Sigmoid colon (tissue), 6 donors: ENCODE measurements at regions not wholly inside any gene's neighbourhood (a gene's known extent, or its start where the extent isn't known, plus 50 kb on each side); places are given as distances from the start of the nearest gene placed in this dataset.

ENCODE experiments used
- DNase-seq: peaks from one replicate; pipeline ENCODE4 v3.0.0-alpha.2; 2019
- H3K27ac ChIP-seq, 4 donors: fragments of 200-600 bp; sonication (generic); one replicate each; pipeline ENCODE4 v1.5.1; 2016 to 2019; ENCODE audit warnings: mild to moderate bottlenecking in 1 of 4
- H3K27me3 ChIP-seq, 3 donors: fragments of 200-600 bp; sonication (generic); one replicate each; pipeline ENCODE4 v1.5.1; 2019; ENCODE audit warnings: mild to moderate bottlenecking in 1 of 3
- H3K36me3 ChIP-seq, 4 donors: fragments of 200-600 bp; sonication (generic); one replicate each; pipeline ENCODE4 v1.5.1; 2016 to 2019
- H3K4me1 ChIP-seq, 4 donors: fragments of 200-600 bp; sonication (generic); one replicate each; pipeline ENCODE4 v1.5.1; 2017 to 2019
- H3K4me3 ChIP-seq, 4 donors: fragments of 200-600 bp; sonication (generic); one replicate each; pipeline ENCODE4 v1.5.1; 2017 to 2019; ENCODE audit warnings: mild to moderate bottlenecking in 2 of 4, moderate library complexity in 1 of 4
- H3K9me3 ChIP-seq, 4 donors: fragments of 200-600 bp in 3 of 4; sonication (generic) in 3 of 4; one replicate each; pipeline versions ENCODE4 v1.5.1 to v1.6.1; 2013 to 2019
- CTCF ChIP-seq, 4 experiments: fragments of 450-650 bp in 3 of 4; fragments of 200-600 bp in 1 of 4; IDR thresholded peaks; one replicate each; pipeline ENCODE4 v1.5.1; 2016 to 2019; ENCODE audit warnings: antibody characterized with exemption in 4 of 4, mild to moderate bottlenecking in 3 of 4, moderate library complexity in 2 of 4
- EP300 ChIP-seq, 4 donors: sonication (generic); formaldehyde crosslinking; IDR thresholded peaks; one replicate each; pipeline ENCODE4 v1.6.1; 2017; ENCODE audit warnings: antibody characterized with exemption in 4 of 4
- POLR2A ChIP-seq, 2 donors: fragments of 450-650 bp; IDR thresholded peaks; one replicate each; pipeline ENCODE4 v1.6.1; 2016; ENCODE audit warnings: antibody characterized with exemption in 2 of 2, mild to moderate bottlenecking in 2 of 2, moderate library complexity in 2 of 2
- POLR2AphosphoS5 ChIP-seq, 4 donors: sonication (generic); formaldehyde crosslinking; IDR thresholded peaks; one replicate each; pipeline ENCODE4 v1.6.1; 2017; ENCODE audit warnings: antibody characterized with exemption in 4 of 4
- WGBS, 2 donors: extraction: QIAGEN DNeasy Blood & Tissue Kit; methylation state at CpG; one replicate each; pipeline ENCODE4 v1.1.7; 2013; 5-methylcytosine and 5-hydroxymethylcytosine counted together
- intact Hi-C: fragments of 100-400 bp; cut with DNase I; formaldehyde crosslinking; loops from one replicate; pipeline ENCODE4 v1.15.1; 2023
- donor health status: healthy with polysubstance abuse.
- donor health status: healthy.

GRCh38 chr3:137099364-137100219, 141.8 kb downstream of the IL20RB start:
- WGBS, 2 donors = 80 to 86% methylated on average over 3 of the region's 3 CpGs
- DNase-seq = no peak

GRCh38 chr3:137100326-137100725, 142.5 kb downstream of the IL20RB start:
- Histone ChIP-seq H3K27me3 (no peaks in the 10 kb centered on the region), H3K4me1 (peaks cover 0 to 2% (median 0%) of the 10 kb centered on the region in 4 donors), H3K36me3 (no peaks in the 10 kb centered on the region), H3K4me3 (no peak overlapping the region), H3K9me3 (no peaks in the 10 kb centered on the region), H3K27ac (no peak overlapping the region)
- DNase-seq = no peak
- no peak for TF ChIP-seq POLR2A (IDR thresholded peaks at IDR 0.05)
- TF ChIP-seq CTCF (IDR thresholded peaks at IDR 0.05) = no peak
- no peak for TF ChIP-seq EP300 (IDR thresholded peaks at IDR 0.05)
- TF ChIP-seq POLR2AphosphoS5 (IDR thresholded peaks at IDR 0.05) = no peak
- intact Hi-C loops = loop anchor here (10.0 kb wide), 1 partner anchor 874 kb away; no protein-coding TSS in a partner anchor
- WGBS, 2 donors = 95 to 99% methylated on average over 1 of the region's 1 CpG

More at GRCh38 chr3:137099364-137100219, 141.8 kb downstream of the IL20RB start:
- Histone ChIP-seq H3K27me3 (no peaks in the 10 kb centered on the region), H3K9me3 (no peaks in the 10 kb centered on the region), H3K27ac (peak overlapping the region in 1 of 4 donors; percentile 22), H3K4me3 (no peak overlapping the region), H3K36me3 (no peaks in the 10 kb centered on the region), H3K4me1 (no peaks in the 10 kb centered on the region)
- TF ChIP-seq POLR2AphosphoS5 (IDR thresholded peaks at IDR 0.05) = no peak
- no peak for TF ChIP-seq EP300 (IDR thresholded peaks at IDR 0.05)
- TF ChIP-seq CTCF (IDR thresholded peaks at IDR 0.05) = no peak
- TF ChIP-seq POLR2A (IDR thresholded peaks at IDR 0.05) = no peak
- intact Hi-C loops = loop anchor here (10.0 kb wide), 1 partner anchor 875 kb away; no protein-coding TSS in a partner anchor

- Histone ChIP-seq H3K4me1 (peaks cover 0 to 7% (median 3%) of the 10 kb centered on the region in 4 donors), H3K4me3 (no peak overlapping the region), H3K27ac (no peak overlapping the region), H3K27me3 (no peaks in the 10 kb centered on the region), H3K9me3 (no peaks in the 10 kb centered on the region), H3K36me3 (no peaks in the 10 kb centered on the region)
- intact Hi-C loops = loop anchor here (2.0 to 10.0 kb wide), 2 partner anchors 843 to 871 kb away; no protein-coding TSS in a partner anchor
- 84% methylated on average over 7 of the region's 7 CpGs for WGBS, 2 donors
- DNase-seq = no peak
- TF ChIP-seq POLR2A (IDR thresholded peaks at IDR 0.05) (no peak), POLR2AphosphoS5 (IDR thresholded peaks at IDR 0.05) (no peak), CTCF (IDR thresholded peaks at IDR 0.05) (no peak), EP300 (IDR thresholded peaks at IDR 0.05) (no peak)
Observed at GRCh38 chr3:137103739-137104138, 146.0 kb downstream of the IL20RB start.

- no peak overlapping the region for H3K27ac ChIP-seq
- no peak overlapping the region for H3K4me3 ChIP-seq
- no peaks in the 10 kb centered on the region for H3K27me3 ChIP-seq
- H3K9me3 ChIP-seq = no peaks in the 10 kb centered on the region
- H3K36me3 ChIP-seq = no peaks in the 10 kb centered on the region
- DNase-seq = no peak
- intact Hi-C loops = loop anchor here (2.0 to 10.0 kb wide), 2 partner anchors 841 to 869 kb away; no protein-coding TSS in a partner anchor
- peaks cover 0 to 7% (median 3%) of the 10 kb centered on the region in 4 donors for H3K4me1 ChIP-seq
- 11 to 18% methylated on average over 10 of the region's 10 CpGs for WGBS, 2 donors
- TF ChIP-seq CTCF (IDR thresholded peaks at IDR 0.05) (peak in 3 of 4 experiments; percentile 40 to 65 (median 44)), POLR2AphosphoS5 (IDR thresholded peaks at IDR 0.05) (no peak), EP300 (IDR thresholded peaks at IDR 0.05) (no peak), POLR2A (IDR thresholded peaks at IDR 0.05) (no peak)
Observed at GRCh38 chr3:137105277-137105977, 147.6 kb downstream of the IL20RB start.
